GM12873 (cell line): ENCODE measurements at regions not wholly inside any gene's neighbourhood (a gene's known extent, or its start where the extent isn't known, plus 50 kb on each side); places are given as distances from the start of the nearest gene placed in this dataset.

ENCODE experiments used
- TF ChIP-seq, protein P1 (sequence below): IDR thresholded peaks from 2 replicates; pipeline ENCODE4 v1.5.1; 2012; ENCODE audit warnings: low read depth, mild to moderate bottlenecking, moderate library complexity, low read length, control low read depth; ENCODE audit not compliant: insufficient read depth; ENCODE audit errors: missing control alignments

- TF ChIP-seq, protein P1, sequence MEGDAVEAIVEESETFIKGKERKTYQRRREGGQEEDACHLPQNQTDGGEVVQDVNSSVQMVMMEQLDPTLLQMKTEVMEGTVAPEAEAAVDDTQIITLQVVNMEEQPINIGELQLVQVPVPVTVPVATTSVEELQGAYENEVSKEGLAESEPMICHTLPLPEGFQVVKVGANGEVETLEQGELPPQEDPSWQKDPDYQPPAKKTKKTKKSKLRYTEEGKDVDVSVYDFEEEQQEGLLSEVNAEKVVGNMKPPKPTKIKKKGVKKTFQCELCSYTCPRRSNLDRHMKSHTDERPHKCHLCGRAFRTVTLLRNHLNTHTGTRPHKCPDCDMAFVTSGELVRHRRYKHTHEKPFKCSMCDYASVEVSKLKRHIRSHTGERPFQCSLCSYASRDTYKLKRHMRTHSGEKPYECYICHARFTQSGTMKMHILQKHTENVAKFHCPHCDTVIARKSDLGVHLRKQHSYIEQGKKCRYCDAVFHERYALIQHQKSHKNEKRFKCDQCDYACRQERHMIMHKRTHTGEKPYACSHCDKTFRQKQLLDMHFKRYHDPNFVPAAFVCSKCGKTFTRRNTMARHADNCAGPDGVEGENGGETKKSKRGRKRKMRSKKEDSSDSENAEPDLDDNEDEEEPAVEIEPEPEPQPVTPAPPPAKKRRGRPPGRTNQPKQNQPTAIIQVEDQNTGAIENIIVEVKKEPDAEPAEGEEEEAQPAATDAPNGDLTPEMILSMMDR, result no peak
Observed at GRCh38 chr2:12890066-12890465, 173.3 kb downstream of the TRIB2 start.

GRCh38 chr2:12890481-12890991 lies 173.8 kb downstream of the TRIB2 start:
- TF ChIP-seq, protein P1, result no peak

DNA sequence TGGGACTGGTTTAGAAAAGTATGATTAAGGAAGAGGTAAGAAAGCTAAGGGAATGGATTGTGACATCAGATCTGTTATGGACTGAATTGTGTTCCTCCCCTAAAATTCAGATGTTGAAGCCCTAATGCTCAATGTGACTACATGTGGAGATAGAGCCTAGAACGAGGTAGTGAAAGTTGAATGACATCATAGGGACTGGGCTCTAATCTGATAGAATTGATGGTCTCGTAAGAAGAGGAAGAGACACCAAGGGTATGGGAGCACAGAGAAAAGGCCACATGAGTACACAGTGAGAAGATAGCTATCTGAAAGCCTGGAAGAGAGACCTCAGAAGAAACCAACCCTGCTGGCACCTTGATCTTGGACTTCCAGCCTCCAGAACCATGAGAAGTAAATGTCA lies 178.3 kb downstream of the TRIB2 start:
- TF ChIP-seq, protein P1, result no peak

DNA sequence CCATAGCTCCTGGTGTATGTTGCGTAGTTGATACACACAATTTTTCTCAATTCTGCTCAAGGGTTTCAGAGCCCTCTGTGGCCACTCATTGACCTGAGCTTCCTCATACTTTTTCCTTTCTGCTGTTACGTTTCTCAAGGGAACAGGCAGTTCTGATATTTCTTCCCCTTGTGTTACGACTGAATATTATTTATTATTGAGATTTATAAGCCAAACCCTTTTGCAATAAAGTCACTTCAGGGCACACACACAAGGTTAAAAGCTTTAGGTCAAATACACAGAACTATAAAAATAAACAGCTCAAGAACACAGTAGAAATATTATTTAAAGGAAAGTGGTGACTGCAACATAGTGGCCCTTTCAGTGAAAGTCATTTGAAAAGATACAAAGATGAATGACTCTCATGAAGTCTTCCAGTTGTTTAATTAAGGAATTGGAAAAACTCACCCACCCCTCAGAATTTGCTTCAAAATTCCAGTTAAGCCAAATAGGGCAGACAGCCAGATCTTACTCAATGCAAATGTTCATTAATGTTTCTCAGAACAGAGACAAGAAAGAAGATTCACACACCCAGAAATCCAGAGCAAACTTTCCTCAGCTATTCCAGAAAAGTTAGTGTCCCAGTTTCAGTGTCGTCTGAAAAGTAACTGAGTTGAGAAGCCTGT lies 179.7 kb downstream of the TRIB2 start:
- TF ChIP-seq, protein P1, result no peak

- TF ChIP-seq, protein P1, result no peak
Observed at GRCh38 chr2:12897181-12897580, 180.4 kb downstream of the TRIB2 start.

DNA sequence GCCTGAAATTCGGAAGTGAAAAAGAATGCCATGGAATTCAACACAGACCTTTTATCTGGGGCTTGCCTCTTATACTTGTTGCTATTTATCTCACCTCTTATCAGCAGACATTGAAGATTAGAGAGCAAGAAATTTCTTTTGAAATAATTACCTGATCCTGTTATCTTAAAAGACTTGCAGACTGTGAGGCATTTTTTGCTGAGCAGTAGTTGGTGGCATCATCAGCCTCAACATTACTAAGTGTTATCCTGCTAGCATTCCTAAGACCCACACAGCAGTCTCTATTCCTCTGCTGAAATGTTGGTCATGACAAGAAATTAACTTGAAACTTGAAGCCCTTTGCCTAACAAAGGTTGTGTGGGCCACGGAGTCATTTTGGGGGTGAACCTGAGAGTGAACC lies 186.5 kb downstream of the TRIB2 start:
- TF ChIP-seq, protein P1, result no peak

DNA sequence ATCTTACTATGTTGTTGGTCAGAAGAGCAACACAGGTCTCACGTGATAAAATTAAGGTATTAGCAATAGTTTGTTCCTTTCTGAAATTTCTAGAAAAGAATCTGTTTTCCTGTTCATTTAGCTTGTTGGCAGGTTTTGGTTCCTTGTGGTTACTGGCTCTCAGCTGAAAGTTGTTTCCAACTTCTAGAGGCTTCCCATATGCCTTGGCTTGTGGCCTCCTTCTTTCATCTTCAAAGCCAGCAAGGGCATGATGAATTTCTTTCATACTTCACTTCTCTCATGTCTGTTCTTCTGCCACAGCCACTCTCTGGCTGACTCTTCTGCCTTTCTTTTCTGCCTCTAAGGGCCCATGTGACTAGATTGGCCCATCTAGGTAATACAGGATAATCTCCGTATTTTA lies 193.7 kb downstream of the TRIB2 start:
- TF ChIP-seq, protein P1, result no peak
